ENCODE measurements at regions not wholly inside any gene's neighbourhood (a gene's known extent, or its start where the extent isn't known, plus 50 kb on each side); places are given as distances from the start of the nearest gene placed in this dataset.

GRCh38 chr15:46329876-46330275 is 695.0 kb downstream of the SQOR start:
- no peak for DNase-seq

GRCh38 chr15:46331546-46331945 is 696.7 kb downstream of the SQOR start:
- no peak for DNase-seq

- no peak for DNase-seq
Measured at GRCh38 chr15:46343196-46343935, 708.5 kb downstream of the SQOR start.

- no peak for DNase-seq
Measured at GRCh38 chr15:46344115-46344724, 709.4 kb downstream of the SQOR start.

GRCh38 chr15:46344915-46345314 is 710.1 kb downstream of the SQOR start:
- no peak for DNase-seq

- no peak for DNase-seq
Measured at GRCh38 chr15:46354443-46354842, 719.6 kb downstream of the SQOR start.

GRCh38 chr15:46365572-46365971 is 730.7 kb downstream of the SQOR start:
- no peak for DNase-seq

GRCh38 chr15:46366360-46367007 is 731.7 kb downstream of the SQOR start:
- no peak for DNase-seq

- no peak for DNase-seq
Measured at GRCh38 chr15:46383978-46384377, 749.1 kb downstream of the SQOR start.

- no peak for DNase-seq
Measured at GRCh38 chr15:46386356-46386755, 751.5 kb downstream of the SQOR start.

- DNase-seq, result no peak
Measured at GRCh38 chr15:46389739-46390138, 754.9 kb downstream of the SQOR start.

- DNase-seq, result no peak
Measured at GRCh38 chr15:46394463-46394862, 759.6 kb downstream of the SQOR start.

GRCh38 chr15:46408312-46408711 is 773.5 kb downstream of the SQOR start:
- DNase-seq, result no peak

GRCh38 chr15:46409841-46410301 is 775.0 kb downstream of the SQOR start:
- DNase-seq, result no peak

GRCh38 chr15:46410705-46411104 is 775.9 kb downstream of the SQOR start:
- DNase-seq, result no peak

- DNase-seq, result no peak
Measured at GRCh38 chr15:46411900-46412299, 777.1 kb downstream of the SQOR start.

GRCh38 chr15:46413799-46414198 is 779.0 kb downstream of the SQOR start:
- DNase-seq, result no peak

GRCh38 chr15:46416544-46416943 is 781.7 kb downstream of the SQOR start:
- DNase-seq, result no peak

GRCh38 chr15:46420990-46421389 is 786.2 kb downstream of the SQOR start:
- no peak for DNase-seq

- no peak for DNase-seq
Measured at GRCh38 chr15:46441294-46442062, 806.6 kb downstream of the SQOR start.

GRCh38 chr15:46442184-46442583 is 807.4 kb downstream of the SQOR start:
- DNase-seq, result no peak

- no peak for DNase-seq
Measured at GRCh38 chr15:46442901-46443590, 808.2 kb downstream of the SQOR start.

Measured in NCI-H1092 treated with DMSO at 0.1 percent for 48 hours (cell line).